Activated naive CD4-positive, alpha-beta T cell treated with anti-CD3 and anti-CD28 coated beads for 36 hours (primary cell): ENCODE measurements at regions not wholly inside any gene's neighbourhood (a gene's known extent, or its start where the extent isn't known, plus 50 kb on each side); places are given as distances from the start of the nearest gene placed in this dataset.

ENCODE experiments used
- CTCF ChIA-PET: fragments of 350-600 bp; sonication (Branson Sonifier 250); formaldehyde crosslinking; loops from one replicate; lab custom pipeline; 2021; ENCODE audit warnings: antibody characterized with exemption; lab: Charles Lee
- DNase-seq: peaks from one replicate; pipeline ENCODE4 v3.0.0-alpha.2; 2020
- H3K27ac Mint-ChIP-seq: one replicate; pipeline ENCODE4 v1.8.0; 2021; ENCODE audit warnings: mild to moderate bottlenecking, mixed read lengths
- H3K27me3 Mint-ChIP-seq: one replicate; pipeline ENCODE4 v1.8.0; 2021; ENCODE audit warnings: low read depth, mixed read lengths
- H3K36me3 Mint-ChIP-seq: one replicate; pipeline ENCODE4 v1.8.0; 2021; ENCODE audit warnings: low read depth, mixed read lengths
- H3K4me1 Mint-ChIP-seq: one replicate; pipeline ENCODE4 v1.8.0; 2021; ENCODE audit warnings: low read depth, mixed read lengths
- H3K4me3 Mint-ChIP-seq: one replicate; pipeline ENCODE4 v1.8.0; 2021; ENCODE audit warnings: mild to moderate bottlenecking, moderate library complexity, mixed read lengths
- H3K9me3 Mint-ChIP-seq: one replicate; pipeline ENCODE4 v1.8.0; 2021; ENCODE audit warnings: mixed read lengths
- intact Hi-C: fragments of 100-400 bp; cut with micrococcal nuclease; formaldehyde crosslinking; loops from one replicate; pipeline ENCODE4 v1.15.1; 2023

GRCh38 chr14:46496409-46496808, 155.2 kb downstream of the RPL10L start:
- DNase-seq: no peak
- H3K27ac Mint-ChIP-seq: no peak overlapping the region
- CTCF ChIA-PET: no interaction called here
- H3K36me3 Mint-ChIP-seq: no peaks in the 10 kb centered on the region
- H3K9me3 Mint-ChIP-seq: peaks cover 9% of the 10 kb centered on the region
- no peak overlapping the region for H3K4me3 Mint-ChIP-seq
- no peaks in the 10 kb centered on the region for H3K27me3 Mint-ChIP-seq
- intact Hi-C loops: no loop called here
- no peaks in the 10 kb centered on the region for H3K4me1 Mint-ChIP-seq

GRCh38 chr14:46490238-46490685, 161.3 kb downstream of the RPL10L start:
- CTCF ChIA-PET: no interaction called here
- DNase-seq: no peak
- Mint-ChIP-seq H3K9me3 (peaks cover 2% of the 10 kb centered on the region), H3K27me3 (no peaks in the 10 kb centered on the region), H3K27ac (no peak overlapping the region), H3K36me3 (no peaks in the 10 kb centered on the region), H3K4me3 (no peak overlapping the region), H3K4me1 (no peaks in the 10 kb centered on the region)
- intact Hi-C loops: no loop called here

- intact Hi-C loops: no loop called here
- CTCF ChIA-PET: no interaction called here
- no peaks in the 10 kb centered on the region for H3K4me1 Mint-ChIP-seq
- H3K9me3 Mint-ChIP-seq: no peaks in the 10 kb centered on the region
- no peak for DNase-seq
- H3K27me3 Mint-ChIP-seq: no peaks in the 10 kb centered on the region
- H3K27ac Mint-ChIP-seq: no peak overlapping the region
- no peak overlapping the region for H3K4me3 Mint-ChIP-seq
- H3K36me3 Mint-ChIP-seq: no peaks in the 10 kb centered on the region
Observed at GRCh38 chr14:46488374-46488773, 163.2 kb downstream of the RPL10L start.

GRCh38 chr14:46487582-46488350, 163.8 kb downstream of the RPL10L start:
- Mint-ChIP-seq H3K4me3 (no peak overlapping the region), H3K36me3 (no peaks in the 10 kb centered on the region), H3K27ac (no peak overlapping the region), H3K27me3 (no peaks in the 10 kb centered on the region), H3K4me1 (no peaks in the 10 kb centered on the region), H3K9me3 (no peaks in the 10 kb centered on the region)
- intact Hi-C loops: no loop called here
- no peak for DNase-seq
- CTCF ChIA-PET: no interaction called here

GRCh38 chr14:46482200-46482599, 169.4 kb downstream of the RPL10L start:
- no peak for DNase-seq
- no peak overlapping the region for H3K27ac Mint-ChIP-seq
- no peaks in the 10 kb centered on the region for H3K27me3 Mint-ChIP-seq
- no peaks in the 10 kb centered on the region for H3K4me1 Mint-ChIP-seq
- intact Hi-C loops: no loop called here
- H3K36me3 Mint-ChIP-seq: no peaks in the 10 kb centered on the region
- no peak overlapping the region for H3K4me3 Mint-ChIP-seq
- CTCF ChIA-PET: no interaction called here
- peaks cover 6% of the 10 kb centered on the region for H3K9me3 Mint-ChIP-seq

- H3K27me3 Mint-ChIP-seq: no peaks in the 10 kb centered on the region
- CTCF ChIA-PET: no interaction called here
- intact Hi-C loops: no loop called here
- H3K4me3 Mint-ChIP-seq: no peak overlapping the region
- no peaks in the 10 kb centered on the region for H3K36me3 Mint-ChIP-seq
- no peak overlapping the region for H3K27ac Mint-ChIP-seq
- no peak for DNase-seq
- peaks cover 9% of the 10 kb centered on the region for H3K9me3 Mint-ChIP-seq
- no peaks in the 10 kb centered on the region for H3K4me1 Mint-ChIP-seq
Observed at GRCh38 chr14:46480817-46481216, 170.8 kb downstream of the RPL10L start.

- Mint-ChIP-seq H3K27ac (no peak overlapping the region), H3K27me3 (no peaks in the 10 kb centered on the region), H3K9me3 (peaks cover 6% of the 10 kb centered on the region), H3K36me3 (no peaks in the 10 kb centered on the region), H3K4me1 (no peaks in the 10 kb centered on the region), H3K4me3 (no peak overlapping the region)
- DNase-seq: no peak
- CTCF ChIA-PET: no interaction called here
- intact Hi-C loops: no loop called here
Observed at GRCh38 chr14:46472261-46472660, 179.3 kb downstream of the RPL10L start.

GRCh38 chr14:46464341-46464740, 187.2 kb downstream of the RPL10L start:
- no peaks in the 10 kb centered on the region for H3K4me1 Mint-ChIP-seq
- no peak overlapping the region for H3K4me3 Mint-ChIP-seq
- no peak for DNase-seq
- H3K36me3 Mint-ChIP-seq: no peaks in the 10 kb centered on the region
- no peaks in the 10 kb centered on the region for H3K27me3 Mint-ChIP-seq
- intact Hi-C loops: no loop called here
- peaks cover 8% of the 10 kb centered on the region for H3K9me3 Mint-ChIP-seq
- CTCF ChIA-PET: no interaction called here
- H3K27ac Mint-ChIP-seq: no peak overlapping the region

- no peak for DNase-seq
- H3K9me3 Mint-ChIP-seq: no peaks in the 10 kb centered on the region
- no peak overlapping the region for H3K4me3 Mint-ChIP-seq
- no peaks in the 10 kb centered on the region for H3K36me3 Mint-ChIP-seq
- CTCF ChIA-PET: no interaction called here
- no peak overlapping the region for H3K27ac Mint-ChIP-seq
- no peaks in the 10 kb centered on the region for H3K27me3 Mint-ChIP-seq
- no peaks in the 10 kb centered on the region for H3K4me1 Mint-ChIP-seq
- intact Hi-C loops: no loop called here
Observed at GRCh38 chr14:46451800-46452199, 199.8 kb downstream of the RPL10L start.

GRCh38 chr14:46444666-46445065, 206.9 kb downstream of the RPL10L start:
- DNase-seq: no peak
- intact Hi-C loops: no loop called here

GRCh38 chr14:46433381-46433780, 218.2 kb downstream of the RPL10L start:
- no peak for DNase-seq
- no peak overlapping the region for H3K4me3 Mint-ChIP-seq
- intact Hi-C loops: no loop called here
- peaks cover 16% of the 10 kb centered on the region for H3K9me3 Mint-ChIP-seq
- H3K36me3 Mint-ChIP-seq: no peaks in the 10 kb centered on the region
- CTCF ChIA-PET: no interaction called here
- no peaks in the 10 kb centered on the region for H3K27me3 Mint-ChIP-seq
- no peak overlapping the region for H3K27ac Mint-ChIP-seq
- H3K4me1 Mint-ChIP-seq: no peaks in the 10 kb centered on the region

More at GRCh38 chr14:46444666-46445065, 206.9 kb downstream of the RPL10L start:
- Mint-ChIP-seq H3K36me3 (no peaks in the 10 kb centered on the region), H3K4me1 (no peaks in the 10 kb centered on the region), H3K4me3 (no peak overlapping the region), H3K27me3 (no peaks in the 10 kb centered on the region), H3K9me3 (peaks cover 15% of the 10 kb centered on the region), H3K27ac (no peak overlapping the region)
- CTCF ChIA-PET: no interaction called here

GRCh38 chr14:46432516-46432915, 219.1 kb downstream of the RPL10L start:
- CTCF ChIA-PET: no interaction called here
- DNase-seq: no peak
- Mint-ChIP-seq H3K27me3 (no peaks in the 10 kb centered on the region), H3K36me3 (no peaks in the 10 kb centered on the region), H3K4me1 (no peaks in the 10 kb centered on the region), H3K4me3 (no peak overlapping the region), H3K27ac (no peak overlapping the region), H3K9me3 (peaks cover 16% of the 10 kb centered on the region)
- intact Hi-C loops: no loop called here

GRCh38 chr14:46417066-46417465, 234.5 kb downstream of the RPL10L start:
- intact Hi-C loops: no loop called here
- no peaks in the 10 kb centered on the region for H3K4me1 Mint-ChIP-seq

More at GRCh38 chr14:46417066-46417465, 234.5 kb downstream of the RPL10L start:
- no peaks in the 10 kb centered on the region for H3K36me3 Mint-ChIP-seq
- no peaks in the 10 kb centered on the region for H3K27me3 Mint-ChIP-seq
- DNase-seq: no peak
- peaks cover 15% of the 10 kb centered on the region for H3K9me3 Mint-ChIP-seq
- H3K4me3 Mint-ChIP-seq: no peak overlapping the region
- H3K27ac Mint-ChIP-seq: no peak overlapping the region
- CTCF ChIA-PET: no interaction called here
